ENCODE measurements at regions not wholly inside any gene's neighbourhood (a gene's known extent, or its start where the extent isn't known, plus 50 kb on each side); places are given as distances from the start of the nearest gene placed in this dataset.

GRCh38 chr5:68798877-68799843 is 294.7 kb upstream of the SLC30A5 start:
- DNase-seq (ENCODE audit: low read depth in 2 of 2) = no peak

- no peak for DNase-seq (ENCODE audit: low read depth in 2 of 2)
Observed at GRCh38 chr5:68802430-68802829, 291.4 kb upstream of the SLC30A5 start.

DNA sequence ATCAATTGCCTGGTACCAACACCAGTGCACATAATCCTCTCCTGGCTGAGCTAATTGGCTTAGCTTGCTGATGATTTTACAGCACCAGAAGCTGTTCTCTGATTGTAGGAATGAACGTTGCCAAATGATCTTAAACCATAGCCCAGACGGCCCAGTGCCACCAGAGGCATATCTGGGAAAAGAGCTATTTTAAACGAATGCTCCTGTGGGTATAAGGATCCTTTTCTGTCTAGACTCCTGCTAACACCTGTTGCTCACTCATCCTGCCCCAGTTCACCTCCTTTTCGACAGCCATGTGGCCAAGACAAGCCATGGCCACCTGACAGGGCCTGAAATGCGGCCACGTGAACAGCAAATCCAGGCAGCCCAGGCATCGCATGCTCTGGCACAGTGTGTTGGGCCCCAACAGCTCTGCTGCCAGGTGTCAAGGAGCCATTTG is 289.9 kb upstream of the SLC30A5 start:
- no peak for DNase-seq (ENCODE audit: low read depth in 2 of 2)

DNA sequence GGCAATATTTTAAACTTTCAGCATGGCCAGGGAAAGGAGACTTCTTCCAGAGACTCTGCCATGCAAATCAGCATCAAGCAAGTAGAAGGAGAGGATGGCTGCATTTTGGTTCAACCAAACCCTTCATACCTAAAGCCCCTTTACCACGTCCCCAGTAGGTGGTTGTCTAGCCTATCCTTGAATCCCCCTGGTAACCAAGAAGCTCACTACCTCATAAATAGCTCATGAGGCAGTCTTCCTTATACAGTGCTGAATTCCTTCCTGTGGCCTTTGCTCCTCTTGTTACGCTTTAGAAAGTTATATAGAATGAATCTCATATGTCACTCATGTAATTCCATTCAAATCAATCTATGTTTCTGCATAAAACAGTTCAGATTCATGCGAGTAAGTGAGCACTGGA is 289.5 kb upstream of the SLC30A5 start:
- no peak for DNase-seq (ENCODE audit: low read depth in 2 of 2)

- DNase-seq (ENCODE audit: low read depth in 2 of 2) = no peak
Observed at GRCh38 chr5:68805444-68805843, 288.4 kb upstream of the SLC30A5 start.

DNA sequence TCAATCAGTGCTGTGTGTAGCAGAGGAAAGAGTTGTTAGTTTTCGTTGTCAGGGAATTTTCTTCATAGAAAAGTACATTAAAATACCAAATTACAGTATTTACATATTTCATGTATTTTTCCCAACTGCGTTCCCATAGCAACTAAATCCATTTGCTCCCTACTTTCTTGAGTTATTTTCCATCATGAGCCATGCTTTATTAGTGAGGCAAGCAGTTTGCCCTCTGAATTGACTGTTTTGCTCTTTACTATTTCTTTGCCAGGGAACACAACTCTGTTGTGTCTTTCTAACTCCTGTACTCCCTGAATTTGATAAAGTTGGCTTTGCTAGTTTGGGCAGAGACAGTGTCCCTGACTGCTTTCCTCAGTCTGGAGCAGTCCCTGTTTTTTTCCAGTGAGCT is 276.2 kb upstream of the SLC30A5 start:
- DNase-seq (ENCODE audit: low read depth in 2 of 2) = no peak

DNA sequence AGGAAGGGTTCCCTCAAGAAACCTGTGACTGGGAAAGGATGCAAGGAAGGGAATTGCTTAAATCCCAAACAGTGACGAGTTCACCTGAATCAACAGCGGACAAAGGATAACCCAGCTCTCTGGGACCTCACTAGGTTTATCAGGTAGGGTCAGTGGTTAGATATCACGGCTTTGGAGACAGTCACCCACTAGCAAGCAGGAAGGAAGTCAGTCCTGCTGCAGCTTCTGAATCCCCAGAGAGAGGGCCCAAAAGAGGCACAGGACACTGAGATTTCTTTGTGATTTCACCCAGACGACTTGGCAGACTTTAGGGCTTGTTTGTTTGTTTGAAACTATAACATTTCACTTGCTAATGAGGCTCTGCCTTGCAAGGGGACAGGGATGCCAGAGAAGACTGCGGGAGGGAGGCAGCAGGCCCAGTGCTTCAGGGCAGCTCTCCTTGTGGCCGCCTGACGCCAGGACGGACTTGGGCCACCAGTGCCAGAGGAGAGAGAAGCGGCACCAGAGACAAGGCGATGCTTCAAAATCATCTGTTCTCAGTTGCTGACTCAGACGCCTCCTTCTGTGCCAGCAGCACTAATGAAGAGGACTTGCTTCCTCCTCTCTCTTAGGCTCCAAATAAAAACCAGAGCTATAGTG is 275.6 kb upstream of the SLC30A5 start:
- no peak for DNase-seq (ENCODE audit: low read depth in 2 of 2)

- no peak for DNase-seq (ENCODE audit: low read depth in 2 of 2)
Observed at GRCh38 chr5:68818870-68819269, 274.9 kb upstream of the SLC30A5 start.

DNA sequence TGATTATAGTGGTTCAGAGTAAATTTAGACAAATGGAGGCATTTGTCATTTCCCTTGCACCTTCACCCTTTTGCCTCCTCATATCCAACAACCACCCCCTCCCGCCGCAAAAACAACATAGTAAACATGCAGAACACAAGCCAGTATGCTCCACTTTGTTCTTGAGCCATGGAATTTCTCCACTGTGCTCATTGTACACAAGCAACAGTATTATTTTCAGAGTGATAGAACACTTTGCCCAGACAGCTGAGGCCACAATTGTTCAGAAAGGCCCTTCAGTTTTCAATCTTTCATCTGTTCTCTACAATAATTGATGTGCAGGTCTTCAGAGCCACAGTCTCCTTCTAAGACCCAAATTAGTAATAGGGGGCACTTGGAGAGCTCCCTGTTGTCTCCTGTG is 272.8 kb upstream of the SLC30A5 start:
- DNase-seq (ENCODE audit: low read depth in 2 of 2) = no peak

- no peak for DNase-seq (ENCODE audit: low read depth in 2 of 2)
Observed at GRCh38 chr5:68822796-68823195, 271.0 kb upstream of the SLC30A5 start.

DNA sequence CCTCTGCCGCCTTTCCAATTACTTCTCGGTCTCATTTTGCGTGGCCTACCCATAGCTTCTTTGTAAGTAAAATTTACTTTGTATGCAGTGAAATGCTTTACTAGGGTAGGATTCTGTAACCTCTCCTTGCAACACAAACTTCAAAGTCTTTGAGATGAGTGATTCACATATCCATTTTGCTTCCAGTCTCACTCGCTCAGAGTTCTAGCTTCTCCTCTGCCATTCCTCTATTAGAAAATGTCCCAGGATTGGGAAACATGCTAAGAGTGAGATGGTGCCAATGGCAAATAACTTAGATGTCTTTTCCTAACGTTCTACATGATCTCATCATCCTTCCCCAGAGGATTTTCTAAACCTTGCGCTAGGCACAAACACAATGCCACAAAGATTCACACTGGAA is 270.5 kb upstream of the SLC30A5 start:
- DNase-seq (ENCODE audit: low read depth in 2 of 2) = no peak

- DNase-seq (ENCODE audit: low read depth in 2 of 2) = no peak
Observed at GRCh38 chr5:68830377-68830898, 263.4 kb upstream of the SLC30A5 start.

- DNase-seq (ENCODE audit: low read depth in 2 of 2) = no peak
Observed at GRCh38 chr5:68834491-68834981, 259.3 kb upstream of the SLC30A5 start.

DNA sequence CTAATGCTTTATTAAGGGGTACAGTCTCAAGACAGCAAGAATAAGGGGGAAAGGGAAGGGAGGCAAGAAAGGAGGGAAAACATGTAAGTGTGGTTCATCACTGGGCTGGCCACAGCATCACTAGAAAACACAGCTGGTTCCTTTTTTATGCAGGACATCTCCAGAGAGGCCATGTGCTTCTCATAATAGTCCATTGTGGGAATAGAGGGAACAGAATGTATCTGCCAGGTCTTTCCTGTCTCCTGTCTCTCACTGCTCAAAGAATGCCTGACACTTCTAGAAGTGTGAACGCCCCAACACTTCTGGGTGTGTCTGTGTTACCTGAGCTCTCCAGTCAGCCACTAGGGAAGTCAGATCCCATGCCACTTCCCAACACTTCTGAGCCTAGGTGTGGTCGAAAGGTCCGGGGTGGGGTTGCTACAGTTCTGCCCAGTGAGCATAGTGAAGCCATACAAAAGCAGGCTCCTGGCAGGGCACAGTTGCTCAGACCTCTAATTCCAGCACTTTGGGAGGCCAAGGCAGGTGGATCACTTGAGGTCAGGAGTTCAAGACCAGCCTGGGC is 255.6 kb upstream of the SLC30A5 start:
- DNase-seq (ENCODE audit: low read depth in 2 of 2) = no peak

GRCh38 chr5:68839019-68839552 is 254.7 kb upstream of the SLC30A5 start:
- no peak for DNase-seq (ENCODE audit: low read depth in 2 of 2)

- DNase-seq (ENCODE audit: low read depth in 2 of 2) = no peak
Observed at GRCh38 chr5:68843624-68844364, 250.0 kb upstream of the SLC30A5 start.

DNA sequence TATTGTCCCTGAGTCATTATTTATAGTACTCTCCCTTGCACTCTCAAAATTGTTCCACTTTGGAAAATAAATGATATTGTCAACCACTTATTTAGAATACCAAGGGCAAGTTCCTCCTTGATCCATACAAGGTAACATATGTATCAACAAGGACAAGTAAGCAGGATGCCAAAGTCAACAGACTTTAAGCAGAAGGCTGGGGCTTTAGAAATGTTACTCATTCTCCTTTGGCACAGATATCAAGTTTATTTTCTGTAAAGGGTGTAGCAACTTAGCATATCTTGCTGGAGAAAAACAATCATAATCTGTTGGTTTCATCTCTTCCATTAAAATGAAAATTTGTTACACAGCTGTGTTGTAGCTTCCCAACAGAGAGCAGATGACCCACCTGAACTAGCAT is 248.7 kb upstream of the SLC30A5 start:
- DNase-seq (ENCODE audit: low read depth in 2 of 2) = no peak

- no peak for DNase-seq (ENCODE audit: low read depth in 2 of 2)
Observed at GRCh38 chr5:68846828-68847227, 247.0 kb upstream of the SLC30A5 start.

DNA sequence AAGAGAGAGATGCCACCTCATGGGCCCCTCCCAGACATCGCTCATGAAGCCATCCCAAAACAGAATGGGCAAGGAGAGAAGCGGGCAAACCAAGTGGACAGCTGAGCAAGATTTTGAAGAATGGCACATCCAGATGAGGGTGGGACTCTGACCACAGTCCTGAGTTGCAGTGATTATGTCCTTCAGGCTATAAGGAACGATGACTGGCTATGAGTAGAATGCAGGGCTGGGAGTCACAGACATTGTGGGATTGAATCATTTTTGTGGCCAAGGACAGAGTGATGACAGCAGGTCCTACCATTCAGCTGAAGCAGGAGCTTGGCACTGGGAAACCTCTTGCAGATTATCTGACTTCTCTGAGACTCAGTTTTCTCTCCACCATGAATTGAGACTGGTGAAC is 245.7 kb upstream of the SLC30A5 start:
- no peak for DNase-seq (ENCODE audit: low read depth in 2 of 2)

GRCh38 chr5:68849103-68849502 is 244.7 kb upstream of the SLC30A5 start:
- no peak for DNase-seq (ENCODE audit: low read depth in 2 of 2)

- DNase-seq (ENCODE audit: low read depth in 2 of 2) = no peak
Observed at GRCh38 chr5:68849906-68850305, 243.9 kb upstream of the SLC30A5 start.

Data from stimulated activated CD8-positive, alpha-beta memory T cell treated with anti-CD3 and anti-CD28 coated beads, Interleukin-2, amount 100 ng/mL, for 1 hour (primary cell).